ENCODE measurements at regions not wholly inside any gene's neighbourhood (a gene's known extent, or its start where the extent isn't known, plus 50 kb on each side); places are given as distances from the start of the nearest gene placed in this dataset.

GRCh38 chr1:177469519-177469918 is 298.8 kb downstream of the BRINP2 start:
- TF ChIP-seq, protein P1, sequence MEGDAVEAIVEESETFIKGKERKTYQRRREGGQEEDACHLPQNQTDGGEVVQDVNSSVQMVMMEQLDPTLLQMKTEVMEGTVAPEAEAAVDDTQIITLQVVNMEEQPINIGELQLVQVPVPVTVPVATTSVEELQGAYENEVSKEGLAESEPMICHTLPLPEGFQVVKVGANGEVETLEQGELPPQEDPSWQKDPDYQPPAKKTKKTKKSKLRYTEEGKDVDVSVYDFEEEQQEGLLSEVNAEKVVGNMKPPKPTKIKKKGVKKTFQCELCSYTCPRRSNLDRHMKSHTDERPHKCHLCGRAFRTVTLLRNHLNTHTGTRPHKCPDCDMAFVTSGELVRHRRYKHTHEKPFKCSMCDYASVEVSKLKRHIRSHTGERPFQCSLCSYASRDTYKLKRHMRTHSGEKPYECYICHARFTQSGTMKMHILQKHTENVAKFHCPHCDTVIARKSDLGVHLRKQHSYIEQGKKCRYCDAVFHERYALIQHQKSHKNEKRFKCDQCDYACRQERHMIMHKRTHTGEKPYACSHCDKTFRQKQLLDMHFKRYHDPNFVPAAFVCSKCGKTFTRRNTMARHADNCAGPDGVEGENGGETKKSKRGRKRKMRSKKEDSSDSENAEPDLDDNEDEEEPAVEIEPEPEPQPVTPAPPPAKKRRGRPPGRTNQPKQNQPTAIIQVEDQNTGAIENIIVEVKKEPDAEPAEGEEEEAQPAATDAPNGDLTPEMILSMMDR (IDR thresholded peaks at IDR 0.05; ENCODE audit: insufficient read depth, low read length), result no peak
- TF ChIP-seq GABPA (IDR thresholded peaks at IDR 0.05; ENCODE audit: low read depth), result no peak
- TF ChIP-seq, protein P2, sequence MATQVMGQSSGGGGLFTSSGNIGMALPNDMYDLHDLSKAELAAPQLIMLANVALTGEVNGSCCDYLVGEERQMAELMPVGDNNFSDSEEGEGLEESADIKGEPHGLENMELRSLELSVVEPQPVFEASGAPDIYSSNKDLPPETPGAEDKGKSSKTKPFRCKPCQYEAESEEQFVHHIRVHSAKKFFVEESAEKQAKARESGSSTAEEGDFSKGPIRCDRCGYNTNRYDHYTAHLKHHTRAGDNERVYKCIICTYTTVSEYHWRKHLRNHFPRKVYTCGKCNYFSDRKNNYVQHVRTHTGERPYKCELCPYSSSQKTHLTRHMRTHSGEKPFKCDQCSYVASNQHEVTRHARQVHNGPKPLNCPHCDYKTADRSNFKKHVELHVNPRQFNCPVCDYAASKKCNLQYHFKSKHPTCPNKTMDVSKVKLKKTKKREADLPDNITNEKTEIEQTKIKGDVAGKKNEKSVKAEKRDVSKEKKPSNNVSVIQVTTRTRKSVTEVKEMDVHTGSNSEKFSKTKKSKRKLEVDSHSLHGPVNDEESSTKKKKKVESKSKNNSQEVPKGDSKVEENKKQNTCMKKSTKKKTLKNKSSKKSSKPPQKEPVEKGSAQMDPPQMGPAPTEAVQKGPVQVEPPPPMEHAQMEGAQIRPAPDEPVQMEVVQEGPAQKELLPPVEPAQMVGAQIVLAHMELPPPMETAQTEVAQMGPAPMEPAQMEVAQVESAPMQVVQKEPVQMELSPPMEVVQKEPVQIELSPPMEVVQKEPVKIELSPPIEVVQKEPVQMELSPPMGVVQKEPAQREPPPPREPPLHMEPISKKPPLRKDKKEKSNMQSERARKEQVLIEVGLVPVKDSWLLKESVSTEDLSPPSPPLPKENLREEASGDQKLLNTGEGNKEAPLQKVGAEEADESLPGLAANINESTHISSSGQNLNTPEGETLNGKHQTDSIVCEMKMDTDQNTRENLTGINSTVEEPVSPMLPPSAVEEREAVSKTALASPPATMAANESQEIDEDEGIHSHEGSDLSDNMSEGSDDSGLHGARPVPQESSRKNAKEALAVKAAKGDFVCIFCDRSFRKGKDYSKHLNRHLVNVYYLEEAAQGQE (IDR thresholded peaks at IDR 0.05; ENCODE audit: insufficient replicate concordance, low read depth), result no peak
